GM12865 (cell line): ENCODE measurements at regions not wholly inside any gene's neighbourhood (a gene's known extent, or its start where the extent isn't known, plus 50 kb on each side); places are given as distances from the start of the nearest gene placed in this dataset.
"Not testable (repeated sequence)": the region's sequence is repeated elsewhere in the genome, so short reads cannot be mapped to it uniquely, and the experiment has no call there.

Experiments used
- DNase-seq: peaks from one replicate; pipeline ENCODE4 v3.0.0; 2010; ENCODE audit warnings: low read depth
- H3K4me3 ChIP-seq: 2 replicates; pipeline ENCODE4 v1.5.1; 2011; ENCODE audit warnings: mild to moderate bottlenecking, low read depth, low read length, control low read depth
- CTCF ChIP-seq: IDR thresholded peaks from 2 replicates; pipeline ENCODE4 v1.5.1; 2011; ENCODE audit warnings: low read length, control low read depth, low read depth, inconsistent platforms; ENCODE audit not compliant: insufficient read depth; ENCODE audit errors: missing control alignments

DNA sequence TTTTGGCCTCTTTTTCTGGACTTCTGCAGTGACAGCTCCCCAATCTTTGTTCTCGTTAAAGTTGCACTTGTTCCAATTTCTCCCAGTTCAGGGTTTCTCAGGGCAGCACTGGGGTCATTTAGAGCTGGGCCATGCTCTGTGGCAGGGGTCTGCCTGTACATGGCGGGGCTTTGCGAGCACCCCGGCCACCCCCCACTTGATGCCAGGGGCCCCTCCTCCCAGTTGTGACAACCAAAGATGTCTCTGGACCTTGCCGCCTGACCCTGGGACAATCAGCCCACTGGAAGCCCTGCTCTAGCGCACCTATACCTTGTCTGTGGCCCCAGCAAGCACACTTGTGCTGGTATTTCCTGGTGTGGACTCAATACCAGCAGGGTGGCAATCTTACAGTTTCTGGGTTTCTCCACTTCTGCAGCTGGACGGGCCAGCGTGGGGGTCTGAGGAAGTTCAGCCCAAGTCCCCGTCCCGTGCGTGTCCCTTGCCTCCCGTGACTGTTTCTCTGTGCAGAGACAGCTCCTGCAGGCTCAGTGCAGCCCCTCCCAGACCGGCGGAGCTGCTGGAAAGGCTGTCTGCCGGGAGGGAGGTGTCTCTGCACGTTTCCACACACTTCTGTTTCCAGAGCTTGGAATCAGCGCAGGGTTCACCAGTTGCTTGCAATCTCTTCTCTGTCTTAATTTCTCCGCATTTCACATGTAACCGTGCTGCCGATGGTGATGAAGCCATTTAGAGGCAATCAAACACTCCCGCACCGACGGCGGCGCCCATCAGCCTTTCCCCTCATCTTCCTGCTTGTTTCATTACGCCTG, 1328.9 kb downstream of the BRD1 start:
- TF ChIP-seq CTCF: no peak
- no peak for DNase-seq
- H3K4me3 ChIP-seq: no peak overlapping the region

GRCh38 chr22:48497743-48498520, 1329.7 kb downstream of the BRD1 start:
- not testable (repeated sequence) for H3K4me3 ChIP-seq, DNase-seq

DNA sequence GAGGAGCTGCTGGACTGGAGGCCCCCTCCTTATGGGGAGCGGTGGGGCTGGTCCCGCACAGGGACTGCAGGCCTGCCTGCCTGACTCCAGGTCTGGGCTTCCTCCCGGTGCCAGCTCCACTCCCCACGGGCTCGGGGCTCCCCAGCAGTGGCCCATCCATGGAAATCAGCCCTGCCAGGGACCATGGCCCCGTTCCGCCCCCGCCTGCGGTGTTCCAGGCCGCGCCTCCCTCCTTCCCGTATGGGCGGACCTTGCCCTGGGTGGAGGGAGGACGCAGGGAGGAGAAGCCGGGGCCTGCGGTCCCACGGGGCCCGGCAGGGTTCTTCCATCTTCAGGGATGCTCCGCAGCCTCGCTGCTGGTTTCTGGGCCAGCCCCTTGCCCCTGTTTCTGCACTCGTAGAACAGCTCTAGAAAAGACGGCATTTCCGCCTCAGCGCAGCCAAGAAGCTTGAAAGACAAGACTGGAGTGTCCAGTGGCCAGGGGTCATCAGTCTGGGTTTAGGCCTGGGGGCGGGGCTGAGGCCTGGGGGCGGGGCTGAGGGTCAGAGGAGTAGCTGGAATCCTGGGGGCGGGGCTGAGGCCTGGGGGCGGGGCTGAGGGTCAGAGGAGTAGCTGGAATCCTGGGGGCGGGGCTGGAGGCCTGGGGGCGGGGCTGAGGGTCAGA, 1330.6 kb downstream of the BRD1 start:
- no peak for TF ChIP-seq CTCF
- DNase-seq: no peak

DNA sequence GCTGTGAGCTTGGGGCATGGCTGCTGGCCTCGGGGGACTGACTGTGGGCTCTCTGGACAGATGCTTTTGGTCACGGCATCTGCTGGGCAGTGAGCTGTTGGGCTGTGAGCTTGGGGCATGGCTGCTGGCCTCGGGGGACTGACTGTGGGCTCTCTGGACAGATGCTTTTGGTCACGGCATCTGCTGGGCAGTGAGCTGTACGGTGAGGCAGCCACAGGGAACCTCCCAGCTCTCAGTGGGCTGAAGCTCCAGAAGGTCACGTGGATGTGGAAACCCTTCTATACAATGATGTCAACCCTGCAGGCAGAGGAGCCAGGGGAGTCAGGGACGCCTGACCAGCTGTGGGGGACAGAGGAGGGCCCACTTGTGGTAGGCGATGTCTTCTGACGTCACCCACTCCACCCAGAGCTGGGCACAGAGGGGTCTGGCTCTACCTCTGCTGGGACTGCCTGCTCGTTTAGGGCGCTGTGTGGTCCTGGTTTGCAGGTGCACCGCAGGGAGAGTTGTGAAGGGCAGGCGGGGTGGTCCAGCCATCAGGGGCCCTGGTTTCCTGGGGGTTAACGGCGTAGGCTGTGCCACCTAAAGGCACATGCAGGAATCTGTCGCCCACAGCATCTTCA, 1331.3 kb downstream of the BRD1 start:
- H3K4me3 ChIP-seq: no peak overlapping the region
- DNase-seq: no peak
- no peak for TF ChIP-seq CTCF

More for the DNA sequence above, 1330.6 kb downstream of the BRD1 start:
- no peak overlapping the region for H3K4me3 ChIP-seq

GRCh38 chr22:48495751-48496080, 1332.0 kb downstream of the BRD1 start:
- no peak for DNase-seq
- no peak for TF ChIP-seq CTCF
- H3K4me3 ChIP-seq: no peak overlapping the region

DNA sequence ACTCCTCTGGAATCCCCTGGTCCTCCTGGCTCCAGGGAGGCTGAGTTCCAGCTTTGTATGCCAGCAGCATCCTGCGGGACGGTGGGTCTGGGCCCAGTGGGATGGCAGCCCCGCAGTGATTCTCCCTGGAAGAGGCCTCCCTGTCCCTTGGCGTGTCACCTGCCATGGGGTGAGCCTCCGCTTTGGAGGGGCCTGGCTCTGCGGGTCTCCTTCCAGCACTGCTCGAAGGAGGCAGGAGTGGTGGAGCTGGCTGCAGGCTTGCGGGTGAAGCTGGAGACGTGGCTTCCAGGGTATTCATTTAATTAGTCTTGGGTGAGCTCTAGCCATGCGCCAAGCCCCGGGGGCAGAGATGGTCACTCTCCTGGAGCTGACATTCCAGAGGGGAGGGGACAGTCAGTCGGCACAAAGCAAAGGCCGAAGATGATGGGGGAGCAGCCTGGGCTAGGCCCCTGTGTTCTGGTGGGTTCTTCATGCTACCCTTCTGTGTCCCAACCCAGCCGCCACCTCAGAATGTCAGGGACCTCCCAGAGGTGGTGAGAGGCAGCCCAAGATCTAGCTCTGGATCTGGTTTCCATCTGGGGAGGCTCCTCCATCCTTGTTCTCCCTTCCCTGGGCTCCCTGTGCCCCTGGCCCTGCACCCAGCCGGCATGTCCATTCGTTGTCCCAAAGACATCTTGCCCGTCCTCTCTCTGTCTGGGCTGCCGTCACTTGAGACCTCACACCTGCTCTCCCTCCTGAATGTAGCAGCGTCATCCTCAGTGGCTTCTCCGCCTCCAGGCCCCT, 1332.5 kb downstream of the BRD1 start:
- H3K4me3 ChIP-seq: no peak overlapping the region
- no peak for DNase-seq
- no peak for TF ChIP-seq CTCF
